ENCODE measurements at regions not wholly inside any gene's neighbourhood (a gene's known extent, or its start where the extent isn't known, plus 50 kb on each side); places are given as distances from the start of the nearest gene placed in this dataset.
A peak's percentile ranks its signal among the peaks of the same experiment; 100 is the strongest.

GRCh38 chr15:87710406-87710805 lies 546.1 kb downstream of the NTRK3 start:
- H2AFZ ChIP-seq (ENCODE audit: low read depth, low read length), result no peak overlapping the region
- H3K4me2 ChIP-seq (ENCODE audit: low read length), result no peak overlapping the region
- H3K9ac ChIP-seq (ENCODE audit: low read length), result no peak overlapping the region
- no peak overlapping the region for H3K4me3 ChIP-seq (ENCODE audit: low read length)
- H3K9me2 ChIP-seq (ENCODE audit: insufficient read depth, low read length), result no peaks in the 10 kb centered on the region
- no peak for TF ChIP-seq EZH2 (IDR thresholded peaks at IDR 0.05; ENCODE audit: borderline replicate concordance, insufficient read depth, low read length, poor library complexity, severe bottlenecking)
- no peak for TF ChIP-seq RAD21 (conservative IDR thresholded peaks at IDR 0.05)
- no peak for TF ChIP-seq SMC3 (conservative IDR thresholded peaks at IDR 0.05; ENCODE audit: poor library complexity)
- TF ChIP-seq TAF1 (IDR thresholded peaks at IDR 0.05; ENCODE audit: low read depth), result no peak
- TF ChIP-seq EP300 (conservative IDR thresholded peaks at IDR 0.05; ENCODE audit: poor library complexity, severe bottlenecking), result no peak
- no peak for TF ChIP-seq CTCF (IDR thresholded peaks at IDR 0.05; ENCODE audit: poor library complexity, severe bottlenecking)
- no peak for TF ChIP-seq REST (IDR thresholded peaks at IDR 0.05; ENCODE audit: borderline replicate concordance)
- no peak for TF ChIP-seq MXI1 (conservative IDR thresholded peaks at IDR 0.05; ENCODE audit: poor library complexity, severe bottlenecking)
- no peak for TF ChIP-seq POLR2AphosphoS5 (IDR thresholded peaks at IDR 0.05)
- H3K36me3 ChIP-seq (ENCODE audit: insufficient read depth, low read length), result no peaks in the 10 kb centered on the region
- no peaks in the 10 kb centered on the region for H3K27me3 ChIP-seq (ENCODE audit: insufficient read depth, low read depth, low read length)
- no peaks in the 10 kb centered on the region for H4K20me1 ChIP-seq (ENCODE audit: insufficient read depth)
- no peak overlapping the region for H3K27ac ChIP-seq (ENCODE audit: low read length)
- H3K79me2 ChIP-seq (replicated peaks; ENCODE audit: insufficient read depth, low read length), result no peaks in the 10 kb centered on the region
- H3F3A ChIP-seq (ENCODE audit: insufficient read depth, low read length, poor library complexity, severe bottlenecking), result no peaks in the 10 kb centered on the region
- H3K9me3 ChIP-seq (ENCODE audit: low read length), result no peaks in the 10 kb centered on the region

- no peaks in the 10 kb centered on the region for H3K9me2 ChIP-seq (ENCODE audit: insufficient read depth, low read length)
- no peaks in the 10 kb centered on the region for H3K9me3 ChIP-seq (ENCODE audit: low read length)
- H3K4me3 ChIP-seq (ENCODE audit: low read length), result peak overlapping the region; percentile 41
- no peaks in the 10 kb centered on the region for H3K27me3 ChIP-seq (ENCODE audit: insufficient read depth, low read depth, low read length)
- H3K27ac ChIP-seq (ENCODE audit: low read length), result peak overlapping the region; percentile 85
- H2AFZ ChIP-seq (ENCODE audit: low read depth, low read length), result no peak overlapping the region
- TF ChIP-seq TAF1 (IDR thresholded peaks at IDR 0.05; ENCODE audit: low read depth), result no peak
- peak; percentile 55 for TF ChIP-seq SMC3 (conservative IDR thresholded peaks at IDR 0.05; ENCODE audit: poor library complexity)
- peak; percentile 73 for TF ChIP-seq POLR2AphosphoS5 (IDR thresholded peaks at IDR 0.05)
- TF ChIP-seq RAD21 (conservative IDR thresholded peaks at IDR 0.05), result peak; percentile 51
- peak; percentile 80 for TF ChIP-seq REST (IDR thresholded peaks at IDR 0.05; ENCODE audit: borderline replicate concordance)
- TF ChIP-seq EP300 (conservative IDR thresholded peaks at IDR 0.05; ENCODE audit: poor library complexity, severe bottlenecking), result peak; percentile 74
- H3K4me2 ChIP-seq (ENCODE audit: low read length), result no peak overlapping the region
- no peaks in the 10 kb centered on the region for H3F3A ChIP-seq (ENCODE audit: insufficient read depth, low read length, poor library complexity, severe bottlenecking)
- H3K9ac ChIP-seq (ENCODE audit: low read length), result peak overlapping the region; percentile 52
- no peaks in the 10 kb centered on the region for H3K79me2 ChIP-seq (replicated peaks; ENCODE audit: insufficient read depth, low read length)
- H3K36me3 ChIP-seq (ENCODE audit: insufficient read depth, low read length), result no peaks in the 10 kb centered on the region
- H4K20me1 ChIP-seq (ENCODE audit: insufficient read depth), result no peaks in the 10 kb centered on the region
These were observed 548.9 kb downstream of the NTRK3 start for GRCh38 chr15:87707566-87708130.

Measured in neural cell (in vitro differentiated cells).